ENCODE measurements at regions not wholly inside any gene's neighbourhood (a gene's known extent, or its start where the extent isn't known, plus 50 kb on each side); places are given as distances from the start of the nearest gene placed in this dataset.

- H3K36me3 ChIP-seq (ENCODE audit: control insufficient read depth, insufficient read depth, low read length) = no peaks in the 10 kb centered on the region
- no peaks in the 10 kb centered on the region for H3K27me3 ChIP-seq (replicated peaks; ENCODE audit: control insufficient read depth, insufficient read depth, low read length)
- intact Hi-C loops (cut with micrococcal nuclease; ENCODE audit: unreplicated experiment) = no loop called here
- H3K4me3 Mint-ChIP-seq (ENCODE audit: unreplicated experiment) = no peak overlapping the region
- H3K4me1 ChIP-seq = no peaks in the 10 kb centered on the region
- ChIA-PET CTCF (no interaction called here), POLR2A (no interaction called here)
- no peaks in the 10 kb centered on the region for H3K27me3 Mint-ChIP-seq (ENCODE audit: insufficient read depth, unreplicated experiment)
- H3K4me3 ChIP-seq (ENCODE audit: low read depth, low read length) = no peak overlapping the region
- H3K4me1 Mint-ChIP-seq (ENCODE audit: low read depth, unreplicated experiment) = no peaks in the 10 kb centered on the region
- no TSS peak for BruUV-seq (replicated peaks)
- no peak for DNase-seq
- H3K9me3 Mint-ChIP-seq (ENCODE audit: unreplicated experiment) = no peaks in the 10 kb centered on the region
- no peaks in the 10 kb centered on the region for H3K36me3 Mint-ChIP-seq (ENCODE audit: insufficient read depth, unreplicated experiment)
- no peak for TF ChIP-seq CTCF (IDR thresholded peaks at IDR 0.05; ENCODE audit: insufficient read depth in 1 of 2, low read depth in 1 of 2, low read length in 1 of 2, severe bottlenecking in 1 of 2, unreplicated experiment in 1 of 2)
- no peaks in the 10 kb centered on the region for H3K9me3 ChIP-seq
- H3K27ac Mint-ChIP-seq (ENCODE audit: unreplicated experiment) = no peak overlapping the region
These were observed 1494.3 kb downstream of the AMY1C start for GRCh38 chr1:105243969-105244368.

DNA sequence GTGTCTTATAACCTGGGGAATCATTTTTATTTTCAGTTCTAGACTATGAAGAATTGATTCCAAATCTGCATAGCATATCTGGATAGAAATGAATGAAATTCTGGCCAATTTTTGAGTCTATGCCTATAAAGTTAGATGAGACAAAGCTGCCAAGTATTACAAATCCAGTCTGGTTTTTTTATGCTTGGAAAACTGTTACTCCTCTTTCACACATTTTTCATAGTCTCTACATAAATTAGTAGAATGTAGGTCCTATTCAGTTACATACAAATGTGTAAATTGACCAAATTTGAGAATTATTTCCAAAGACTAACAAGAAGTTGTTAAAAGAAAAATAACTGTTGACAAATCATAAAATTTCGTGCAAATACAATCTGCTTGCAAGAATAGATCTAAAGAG is 1505.2 kb downstream of the AMY1C start:
- Mint-ChIP-seq H3K4me1 (ENCODE audit: low read depth, unreplicated experiment) (no peaks in the 10 kb centered on the region), H3K36me3 (ENCODE audit: insufficient read depth, unreplicated experiment) (no peaks in the 10 kb centered on the region), H3K4me3 (ENCODE audit: unreplicated experiment) (no peak overlapping the region), H3K27me3 (ENCODE audit: insufficient read depth, unreplicated experiment) (no peaks in the 10 kb centered on the region), H3K27ac (ENCODE audit: unreplicated experiment) (no peak overlapping the region), H3K9me3 (ENCODE audit: unreplicated experiment) (no peaks in the 10 kb centered on the region)
- no peaks in the 10 kb centered on the region for H3K27me3 ChIP-seq (replicated peaks; ENCODE audit: control insufficient read depth, insufficient read depth, low read length)
- intact Hi-C loops (cut with micrococcal nuclease; ENCODE audit: unreplicated experiment) = no loop called here
- CTCF ChIA-PET = no interaction called here
- TF ChIP-seq CTCF (IDR thresholded peaks at IDR 0.05; ENCODE audit: insufficient read depth in 1 of 2, low read depth in 1 of 2, low read length in 1 of 2, severe bottlenecking in 1 of 2, unreplicated experiment in 1 of 2) = no peak
- no peaks in the 10 kb centered on the region for H3K36me3 ChIP-seq (ENCODE audit: control insufficient read depth, insufficient read depth, low read length)
- H3K9me3 ChIP-seq = no peaks in the 10 kb centered on the region
- H3K4me1 ChIP-seq = no peaks in the 10 kb centered on the region
- BruUV-seq (replicated peaks) = no TSS peak
- DNase-seq = no peak
- POLR2A ChIA-PET = no interaction called here
- no peak overlapping the region for H3K4me3 ChIP-seq (ENCODE audit: low read depth, low read length)

DNA sequence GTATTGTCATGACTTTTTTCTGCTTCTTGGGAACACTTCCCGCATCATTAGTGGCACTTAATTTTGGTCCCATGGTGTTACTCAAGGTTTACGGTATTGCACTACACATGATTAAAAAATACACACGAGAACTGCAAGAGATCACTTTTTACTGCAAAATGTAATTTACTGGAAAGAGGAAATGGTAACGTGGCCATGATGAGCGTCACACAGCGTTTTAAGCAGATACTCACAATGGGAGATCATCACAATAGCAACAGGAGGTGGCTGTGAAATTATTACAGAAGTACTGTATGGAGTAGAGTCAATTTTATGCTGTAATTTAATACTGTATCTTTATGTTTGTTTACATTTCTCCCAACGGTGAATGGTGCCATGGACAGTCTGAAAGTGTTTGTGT is 1510.3 kb downstream of the AMY1C start:
- BruUV-seq (replicated peaks) = no TSS peak
- no peaks in the 10 kb centered on the region for H3K9me3 ChIP-seq
- ChIA-PET POLR2A (no interaction called here), CTCF (no interaction called here)
- Mint-ChIP-seq H3K36me3 (ENCODE audit: insufficient read depth, unreplicated experiment) (no peaks in the 10 kb centered on the region), H3K27ac (ENCODE audit: unreplicated experiment) (no peak overlapping the region), H3K4me1 (ENCODE audit: low read depth, unreplicated experiment) (no peaks in the 10 kb centered on the region), H3K9me3 (ENCODE audit: unreplicated experiment) (no peaks in the 10 kb centered on the region), H3K27me3 (ENCODE audit: insufficient read depth, unreplicated experiment) (no peaks in the 10 kb centered on the region), H3K4me3 (ENCODE audit: unreplicated experiment) (no peak overlapping the region)
- intact Hi-C loops (cut with micrococcal nuclease; ENCODE audit: unreplicated experiment) = no loop called here
- no peak for TF ChIP-seq CTCF (IDR thresholded peaks at IDR 0.05; ENCODE audit: insufficient read depth in 1 of 2, low read depth in 1 of 2, low read length in 1 of 2, severe bottlenecking in 1 of 2, unreplicated experiment in 1 of 2)
- DNase-seq = no peak
- H3K4me3 ChIP-seq (ENCODE audit: low read depth, low read length) = no peak overlapping the region
- H3K4me1 ChIP-seq = no peaks in the 10 kb centered on the region
- H3K27me3 ChIP-seq (replicated peaks; ENCODE audit: control insufficient read depth, insufficient read depth, low read length) = no peaks in the 10 kb centered on the region
- no peaks in the 10 kb centered on the region for H3K36me3 ChIP-seq (ENCODE audit: control insufficient read depth, insufficient read depth, low read length)
